ENCODE measurements at regions not wholly inside any gene's neighbourhood (a gene's known extent, or its start where the extent isn't known, plus 50 kb on each side); places are given as distances from the start of the nearest gene placed in this dataset.

GRCh38 chr2:14745288-14746076 is 113.0 kb downstream of the LRATD1 start:
- no peak for TF ChIP-seq EZH2 (IDR thresholded peaks at IDR 0.05)
- no peak for TF ChIP-seq POLR2AphosphoS5 (IDR thresholded peaks at IDR 0.05; ENCODE audit: borderline replicate concordance, low read depth, low read length)
- TF ChIP-seq FOXP2 (optimal IDR thresholded peaks at IDR 0.05; ENCODE audit: control extremely low read depth, extremely low read length, insufficient read depth), result no peak
